CD4-positive, alpha-beta T cell treated with Interleukin-12 subunit alpha and Interleukin-12 subunit beta, for 1 hour (primary cell): ENCODE measurements at regions not wholly inside any gene's neighbourhood (a gene's known extent, or its start where the extent isn't known, plus 50 kb on each side); places are given as distances from the start of the nearest gene placed in this dataset.
"Not testable (repeated sequence)": the region's sequence is repeated elsewhere in the genome, so short reads cannot be mapped to it uniquely, and the experiment has no call there.

ENCODE experiments used
- DNase-seq: peaks from one replicate; pipeline ENCODE4 v3.0.0-alpha.2; 2020

- DNase-seq, result no peak
These were observed 198.6 kb downstream of the SHOX start for GRCh38 chrX:829145-829544.

GRCh38 chrX:828411-828959 lies 197.9 kb downstream of the SHOX start:
- no peak for DNase-seq

- no peak for DNase-seq
These were observed 195.9 kb downstream of the SHOX start for GRCh38 chrX:826448-826847.

- no peak for DNase-seq
These were observed 195.4 kb downstream of the SHOX start for GRCh38 chrX:825991-826390.

GRCh38 chrX:823073-823472 lies 192.5 kb downstream of the SHOX start:
- DNase-seq, result not testable (repeated sequence)

- no peak for DNase-seq
These were observed 190.9 kb downstream of the SHOX start for GRCh38 chrX:821327-822107.

GRCh38 chrX:819684-820083 lies 189.1 kb downstream of the SHOX start:
- DNase-seq, result no peak

- no peak for DNase-seq
These were observed 187.2 kb downstream of the SHOX start for GRCh38 chrX:817759-818300.

GRCh38 chrX:817147-817546 lies 186.6 kb downstream of the SHOX start:
- DNase-seq, result not testable (repeated sequence)

GRCh38 chrX:816411-816810 lies 185.8 kb downstream of the SHOX start:
- no peak for DNase-seq

GRCh38 chrX:810186-810585 lies 179.6 kb downstream of the SHOX start:
- DNase-seq, result no peak

GRCh38 chrX:809081-809480 lies 178.5 kb downstream of the SHOX start:
- no peak for DNase-seq

GRCh38 chrX:806586-806985 lies 176.0 kb downstream of the SHOX start:
- no peak for DNase-seq

- DNase-seq, result no peak
These were observed 175.4 kb downstream of the SHOX start for GRCh38 chrX:805988-806387.

GRCh38 chrX:805103-805670 lies 174.6 kb downstream of the SHOX start:
- DNase-seq, result no peak

- DNase-seq, result no peak
These were observed 172.3 kb downstream of the SHOX start for GRCh38 chrX:802846-803245.

GRCh38 chrX:799808-800207 lies 169.2 kb downstream of the SHOX start:
- DNase-seq, result no peak

GRCh38 chrX:794311-794710 lies 163.7 kb downstream of the SHOX start:
- DNase-seq, result no peak

- DNase-seq, result no peak
These were observed 162.7 kb downstream of the SHOX start for GRCh38 chrX:793216-793770.

- DNase-seq, result no peak
These were observed 161.0 kb downstream of the SHOX start for GRCh38 chrX:791479-792034.

- no peak for DNase-seq
These were observed 160.3 kb downstream of the SHOX start for GRCh38 chrX:790783-791360.

- DNase-seq, result no peak
These were observed 159.5 kb downstream of the SHOX start for GRCh38 chrX:790041-790506.

- DNase-seq, result no peak
These were observed 158.5 kb downstream of the SHOX start for GRCh38 chrX:789096-789495.
